ENCODE measurements at regions not wholly inside any gene's neighbourhood (a gene's known extent, or its start where the extent isn't known, plus 50 kb on each side); places are given as distances from the start of the nearest gene placed in this dataset.

DNA sequence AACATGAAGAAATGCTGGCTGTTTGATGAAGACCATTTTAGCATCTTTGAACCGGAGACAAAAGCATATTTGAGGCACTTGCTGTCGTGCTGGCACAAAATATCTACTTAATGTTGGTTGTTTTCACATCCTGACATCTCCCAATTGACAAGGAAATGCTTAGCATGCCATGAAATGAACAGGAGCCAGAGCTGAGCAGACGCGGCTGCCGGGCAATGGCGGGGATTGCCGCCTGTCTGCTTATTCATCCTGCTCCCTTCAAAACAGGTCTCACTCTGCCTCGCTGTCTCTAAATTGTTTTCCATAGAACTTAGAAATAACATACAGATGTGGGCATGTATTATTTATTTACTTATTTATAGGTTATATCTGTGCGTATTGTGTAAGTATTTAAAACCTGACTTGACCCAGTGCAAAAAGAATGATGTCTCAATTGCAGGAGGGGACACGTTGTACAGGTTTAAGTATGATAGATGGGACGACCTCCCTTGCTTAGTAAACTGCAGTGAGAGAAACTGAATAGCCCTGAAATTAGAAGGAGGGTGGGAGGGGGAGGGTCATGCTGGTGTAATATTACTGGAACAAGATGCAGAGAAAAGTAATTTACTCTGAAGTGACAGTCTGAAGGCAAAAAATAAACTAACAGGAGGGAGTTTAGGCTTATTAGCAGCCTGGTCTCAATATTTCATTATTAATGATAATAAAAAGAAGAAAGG, 590.4 kb upstream of the PLXNA2 start:
- H3K4me3 ChIP-seq (ENCODE audit: low read depth, low read length), result no peak overlapping the region
- CTCF ChIA-PET, result no interaction called here
- TF ChIP-seq, protein P1, sequence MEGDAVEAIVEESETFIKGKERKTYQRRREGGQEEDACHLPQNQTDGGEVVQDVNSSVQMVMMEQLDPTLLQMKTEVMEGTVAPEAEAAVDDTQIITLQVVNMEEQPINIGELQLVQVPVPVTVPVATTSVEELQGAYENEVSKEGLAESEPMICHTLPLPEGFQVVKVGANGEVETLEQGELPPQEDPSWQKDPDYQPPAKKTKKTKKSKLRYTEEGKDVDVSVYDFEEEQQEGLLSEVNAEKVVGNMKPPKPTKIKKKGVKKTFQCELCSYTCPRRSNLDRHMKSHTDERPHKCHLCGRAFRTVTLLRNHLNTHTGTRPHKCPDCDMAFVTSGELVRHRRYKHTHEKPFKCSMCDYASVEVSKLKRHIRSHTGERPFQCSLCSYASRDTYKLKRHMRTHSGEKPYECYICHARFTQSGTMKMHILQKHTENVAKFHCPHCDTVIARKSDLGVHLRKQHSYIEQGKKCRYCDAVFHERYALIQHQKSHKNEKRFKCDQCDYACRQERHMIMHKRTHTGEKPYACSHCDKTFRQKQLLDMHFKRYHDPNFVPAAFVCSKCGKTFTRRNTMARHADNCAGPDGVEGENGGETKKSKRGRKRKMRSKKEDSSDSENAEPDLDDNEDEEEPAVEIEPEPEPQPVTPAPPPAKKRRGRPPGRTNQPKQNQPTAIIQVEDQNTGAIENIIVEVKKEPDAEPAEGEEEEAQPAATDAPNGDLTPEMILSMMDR (IDR thresholded peaks at IDR 0.05; ENCODE audit: insufficient read depth, low read length, missing control alignments), result no peak
- POLR2A ChIA-PET, result no interaction called here
- DNase-seq (ENCODE audit: low read depth, low spot score), result no peak

DNA sequence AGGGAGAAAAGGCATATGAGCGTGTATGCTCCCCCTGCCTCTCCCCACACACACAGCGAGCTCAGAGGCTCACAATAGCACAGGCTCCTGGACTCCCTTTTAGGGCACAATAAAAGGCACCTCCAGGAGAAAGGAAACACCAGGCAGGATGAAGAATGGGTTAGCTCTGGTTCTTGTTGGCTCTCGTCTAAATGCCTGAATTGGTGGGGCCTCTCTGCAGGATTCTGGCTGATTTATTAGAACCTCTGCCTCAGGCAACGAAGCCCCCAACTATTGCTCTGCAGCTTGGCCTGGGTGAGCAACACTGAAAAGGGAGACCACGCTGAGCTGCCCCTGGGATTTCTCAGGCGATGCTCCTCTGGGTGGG, 590.9 kb upstream of the PLXNA2 start:
- DNase-seq (ENCODE audit: low read depth, low spot score), result no peak
- H3K4me3 ChIP-seq (ENCODE audit: low read depth, low read length), result no peak overlapping the region
- POLR2A ChIA-PET, result no interaction called here
- CTCF ChIA-PET, result no interaction called here
- TF ChIP-seq, protein P1 (IDR thresholded peaks at IDR 0.05; ENCODE audit: insufficient read depth, low read length, missing control alignments), result no peak

DNA sequence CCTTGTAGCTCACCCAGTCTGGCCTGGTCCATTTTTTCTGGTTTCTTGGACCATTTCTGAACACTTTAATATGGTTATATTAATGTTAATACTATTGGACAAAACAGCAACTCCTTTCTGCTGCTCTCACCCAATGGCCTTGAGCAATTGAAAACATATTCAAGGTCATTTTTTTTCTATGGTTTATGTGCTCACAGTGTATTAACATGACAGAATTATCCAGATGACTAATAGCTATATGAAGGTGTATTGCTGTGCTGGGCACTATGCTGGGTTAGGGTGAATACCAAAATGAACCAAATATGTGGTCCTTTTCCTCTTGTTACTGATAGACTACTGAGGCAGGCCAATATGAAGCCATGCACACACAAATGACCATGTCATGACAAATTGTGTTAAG, 591.6 kb upstream of the PLXNA2 start:
- H3K4me3 ChIP-seq (ENCODE audit: low read depth, low read length), result no peak overlapping the region
- ChIA-PET CTCF (no interaction called here), POLR2A (no interaction called here)
- TF ChIP-seq, protein P1 (IDR thresholded peaks at IDR 0.05; ENCODE audit: insufficient read depth, low read length, missing control alignments), result no peak
- DNase-seq (ENCODE audit: low read depth, low spot score), result no peak

DNA sequence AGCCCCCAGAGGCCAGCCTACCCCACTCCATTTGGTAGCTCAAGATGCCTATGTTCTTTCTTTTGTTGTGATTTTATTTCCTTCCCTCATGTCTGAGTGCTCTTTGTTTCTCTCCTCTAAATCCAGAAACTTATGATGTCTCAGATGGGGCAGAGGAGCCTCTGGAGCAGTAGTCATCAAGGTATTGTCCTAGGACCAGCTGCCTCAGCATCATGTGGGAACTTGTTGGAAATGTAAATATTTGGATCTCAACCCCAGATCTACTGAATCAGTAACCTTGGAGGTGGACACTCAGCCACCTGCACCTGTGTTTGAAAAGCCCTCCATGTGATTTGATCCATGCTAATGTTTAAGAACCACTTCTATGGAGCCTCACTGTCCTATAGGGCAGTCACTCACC, 593.1 kb upstream of the PLXNA2 start:
- CTCF ChIA-PET, result no interaction called here
- no peak for DNase-seq (ENCODE audit: low read depth, low spot score)
- H3K4me3 ChIP-seq (ENCODE audit: low read depth, low read length), result no peak overlapping the region
- POLR2A ChIA-PET, result no interaction called here
- TF ChIP-seq, protein P1 (IDR thresholded peaks at IDR 0.05; ENCODE audit: insufficient read depth, low read length, missing control alignments), result no peak

DNA sequence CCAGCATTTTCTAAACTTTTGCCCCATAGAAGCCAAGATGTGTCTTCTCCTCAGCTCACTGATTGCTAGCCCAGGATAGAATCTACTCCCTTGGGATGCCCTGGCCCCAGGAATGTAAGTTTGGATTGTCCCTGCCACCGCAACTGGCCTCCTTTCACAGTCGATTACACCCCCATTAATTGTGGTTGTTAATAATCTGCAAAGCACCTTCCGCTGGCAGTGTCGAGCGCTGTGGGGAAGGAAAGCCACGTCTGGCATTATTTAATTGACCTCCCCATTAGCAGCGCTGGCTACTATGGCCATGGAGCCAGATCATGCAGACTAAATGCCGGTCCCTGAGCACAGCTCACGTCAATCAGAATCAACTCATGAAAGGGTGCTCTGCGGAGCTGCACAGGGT, 597.3 kb upstream of the PLXNA2 start:
- no peak for DNase-seq (ENCODE audit: low read depth, low spot score)
- ChIA-PET CTCF (no interaction called here), POLR2A (interaction anchor here (0.6 kb wide), 1 partner anchor 365 kb away, joined by 3 read pairs; no protein-coding TSS in a partner anchor)
- TF ChIP-seq, protein P1 (IDR thresholded peaks at IDR 0.05; ENCODE audit: insufficient read depth, low read length, missing control alignments), result no peak
- no peak overlapping the region for H3K4me3 ChIP-seq (ENCODE audit: low read depth, low read length)

DNA sequence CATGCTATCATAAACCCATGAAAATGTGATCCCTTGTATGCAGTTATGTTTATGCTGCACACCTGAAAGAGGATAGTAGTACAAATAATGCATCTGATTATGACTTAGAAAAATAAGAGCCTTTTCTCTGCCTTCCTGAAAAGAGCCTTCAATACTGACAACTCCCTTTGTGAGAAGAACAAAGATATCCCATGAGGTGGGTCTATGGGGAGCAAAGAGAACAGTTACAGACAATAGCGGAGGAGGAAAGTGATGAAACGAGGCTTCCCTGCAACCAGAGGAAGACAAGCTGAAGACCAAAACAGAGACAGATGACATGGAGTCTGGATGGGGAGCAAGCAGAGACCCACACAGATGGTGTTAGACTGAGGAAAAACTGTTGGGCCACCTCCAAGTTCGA, 598.3 kb upstream of the PLXNA2 start:
- POLR2A ChIA-PET, result no interaction called here
- H3K4me3 ChIP-seq (ENCODE audit: low read depth, low read length), result no peak overlapping the region
- TF ChIP-seq, protein P1 (IDR thresholded peaks at IDR 0.05; ENCODE audit: insufficient read depth, low read length, missing control alignments), result no peak
- no peak for DNase-seq (ENCODE audit: low read depth, low spot score)
- CTCF ChIA-PET, result no interaction called here

All from AG04449 (cell line).